Transverse colon (tissue), 4 donors: ENCODE measurements at regions not wholly inside any gene's neighbourhood (a gene's known extent, or its start where the extent isn't known, plus 50 kb on each side); places are given as distances from the start of the nearest gene placed in this dataset.

Experiments
- DNase-seq: peaks from one replicate; pipeline ENCODE4 v3.0.0-alpha.2; 2019
- H3K27ac ChIP-seq, 4 donors: fragments of 200-600 bp; sonication (generic); 2 replicates each; pipeline ENCODE4 v1.5.1; 2016 to 2018; ENCODE audit warnings: inconsistent platforms in 4 of 4
- H3K27me3 ChIP-seq: fragments of 200-600 bp; sonication (generic); 2 replicates; pipeline ENCODE4 v1.5.1; 2017; ENCODE audit warnings: inconsistent platforms
- H3K36me3 ChIP-seq, 4 donors: fragments of 200-600 bp; sonication (generic); 2 replicates each; pipeline ENCODE4 v1.5.1; 2017 to 2019; ENCODE audit warnings: inconsistent platforms in 4 of 4
- H3K4me1 ChIP-seq, 4 donors: fragments of 200-600 bp; sonication (generic); 2 replicates each; pipeline ENCODE4 v1.5.1; 2017 to 2020; ENCODE audit warnings: inconsistent platforms in 4 of 4
- H3K4me3 ChIP-seq, 4 donors: fragments of 200-600 bp; sonication (generic); 1 replicate in 1 of 4; 2 replicates in 3 of 4; pipeline versions ENCODE4 v1.5.1 to v1.6.1; 2017 to 2019; ENCODE audit warnings: inconsistent platforms in 4 of 4
- H3K9me3 ChIP-seq, 2 donors: fragments of 200-600 bp; sonication (generic); 2 replicates each; pipeline ENCODE4 v1.5.1; 2017 to 2019; ENCODE audit warnings: inconsistent platforms in 2 of 2
- CTCF ChIP-seq, 5 experiments: fragments of 200-600 bp in 3 of 5; fragments of 450-650 bp in 2 of 5; sonication (generic) in 3 of 5; IDR thresholded peaks; 1 replicate in 2 of 5; 2 replicates in 3 of 5; pipeline ENCODE4 v1.5.1; 2016 to 2017; ENCODE audit warnings: antibody characterized with exemption in 5 of 5, inconsistent platforms in 3 of 5, mild to moderate bottlenecking in 2 of 5, moderate library complexity in 1 of 5
- EP300 ChIP-seq: sonication (generic); formaldehyde crosslinking; IDR thresholded peaks from one replicate; pipeline ENCODE4 v1.6.1; 2017; ENCODE audit warnings: antibody characterized with exemption, low read depth
- POLR2A ChIP-seq: fragments of 450-650 bp; IDR thresholded peaks from one replicate; pipeline ENCODE4 v1.6.1; 2016; ENCODE audit warnings: antibody characterized with exemption, mild to moderate bottlenecking, moderate library complexity
- POLR2AphosphoS5 ChIP-seq, 3 donors: sonication (generic); formaldehyde crosslinking; IDR thresholded peaks; one replicate each; pipeline ENCODE4 v1.6.1; 2016; ENCODE audit warnings: antibody characterized with exemption in 3 of 3
- WGBS, 2 donors: methylation state at CpG; one replicate each; pipeline ENCODE4 v1.1.5; 2018; ENCODE audit warnings: low coverage in 1 of 2; 5-methylcytosine and 5-hydroxymethylcytosine counted together
- in situ Hi-C, 4 donors: fragments of 200-750 bp; cut with MboI; loops; one replicate each; pipeline versions ENCODE4 v1.15.0 to v1.15.1; 2017; ENCODE audit warnings: low sequenced_read_pairs in 3 of 4, low pct_ligation_motif_present in 1 of 4, low pct_unique_long_range_greater_than_20kb in 1 of 4
- intact Hi-C: fragments of 100-400 bp; cut with DNase I; formaldehyde crosslinking; loops from one replicate; pipeline ENCODE4 v1.15.1; 2023; ENCODE audit warnings: low total_unique reads

- in situ Hi-C loops, result no loop called here
- no peak overlapping the region for H3K4me3 ChIP-seq
Measured at GRCh38 chr1:214838351-214838750, 235.4 kb downstream of the CENPF start.

DNA sequence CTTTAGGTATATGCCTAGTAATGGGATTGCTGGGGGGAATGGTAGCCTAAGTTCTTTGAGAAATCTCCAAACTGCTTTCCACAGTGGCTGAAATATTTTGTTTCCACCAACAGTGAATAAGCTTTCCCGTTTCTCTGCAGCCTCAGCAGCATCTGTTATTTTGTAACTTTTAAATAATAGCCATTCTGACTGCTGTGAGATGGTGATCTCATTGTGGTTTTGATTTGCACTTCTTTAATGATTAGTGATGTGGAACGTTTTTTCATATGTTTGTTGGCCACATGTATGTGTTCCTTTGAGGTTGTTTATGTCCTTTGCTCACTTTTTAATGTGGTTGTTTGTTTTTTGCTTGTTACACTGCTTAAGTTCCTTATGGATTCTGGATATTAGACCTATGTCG, 237.4 kb downstream of the CENPF start:
- H3K27me3 ChIP-seq, result no peaks in the 10 kb centered on the region
- no peak overlapping the region for H3K27ac ChIP-seq
- no peaks in the 10 kb centered on the region for H3K4me1 ChIP-seq
- no peak overlapping the region for H3K4me3 ChIP-seq
- no peaks in the 10 kb centered on the region for H3K36me3 ChIP-seq
- TF ChIP-seq POLR2A, result no peak
- no peak for TF ChIP-seq CTCF (IDR thresholded peaks at IDR 0.05)
- no peak for TF ChIP-seq EP300
- no peak for TF ChIP-seq POLR2AphosphoS5 (IDR thresholded peaks at IDR 0.05)
- WGBS, 2 donors, result 51 to 53% methylated on average over 3 of the region's 3 CpGs
- DNase-seq, result no peak
- no peaks in the 10 kb centered on the region for H3K9me3 ChIP-seq
- in situ Hi-C loops, result no loop called here
- intact Hi-C loops, result no loop called here

More at GRCh38 chr1:214838351-214838750, 235.4 kb downstream of the CENPF start:
- no peak for DNase-seq
- H3K36me3 ChIP-seq, result no peaks in the 10 kb centered on the region
- H3K27ac ChIP-seq, result no peak overlapping the region
- 51 to 52% methylated on average over 3 of the region's 3 CpGs for WGBS, 2 donors
- H3K9me3 ChIP-seq, result no peaks in the 10 kb centered on the region
- intact Hi-C loops, result no loop called here
- H3K27me3 ChIP-seq, result no peaks in the 10 kb centered on the region
- H3K4me1 ChIP-seq, result no peaks in the 10 kb centered on the region
- TF ChIP-seq CTCF (IDR thresholded peaks at IDR 0.05) (no peak), POLR2A (no peak), POLR2AphosphoS5 (IDR thresholded peaks at IDR 0.05) (no peak), EP300 (no peak)

- H3K9me3 ChIP-seq, result no peaks in the 10 kb centered on the region
- no peak for DNase-seq
- no peaks in the 10 kb centered on the region for H3K27me3 ChIP-seq
- no peaks in the 10 kb centered on the region for H3K36me3 ChIP-seq
- WGBS, 2 donors, result 75 to 78% methylated on average over 2 of the region's 2 CpGs
- in situ Hi-C loops (no loop called here), intact Hi-C loops (no loop called here)
- TF ChIP-seq POLR2A (no peak), POLR2AphosphoS5 (IDR thresholded peaks at IDR 0.05) (no peak), EP300 (no peak), CTCF (IDR thresholded peaks at IDR 0.05) (no peak)
- no peak overlapping the region for H3K27ac ChIP-seq
- no peaks in the 10 kb centered on the region for H3K4me1 ChIP-seq
- no peak overlapping the region for H3K4me3 ChIP-seq
Measured at GRCh38 chr1:214842856-214843255, 239.7 kb upstream of the KCNK2 start.

GRCh38 chr1:214843281-214843680, 239.3 kb upstream of the KCNK2 start:
- no peaks in the 10 kb centered on the region for H3K36me3 ChIP-seq
- H3K27ac ChIP-seq, result no peak overlapping the region
- no peaks in the 10 kb centered on the region for H3K9me3 ChIP-seq
- TF ChIP-seq POLR2A (no peak), POLR2AphosphoS5 (IDR thresholded peaks at IDR 0.05) (no peak), EP300 (no peak), CTCF (IDR thresholded peaks at IDR 0.05) (no peak)
- no peaks in the 10 kb centered on the region for H3K4me1 ChIP-seq
- H3K27me3 ChIP-seq, result no peaks in the 10 kb centered on the region
- in situ Hi-C loops, result no loop called here
- no peak overlapping the region for H3K4me3 ChIP-seq
- no peak for DNase-seq
- intact Hi-C loops, result no loop called here
